Loucy (cell line): ENCODE measurements at regions not wholly inside any gene's neighbourhood (a gene's known extent, or its start where the extent isn't known, plus 50 kb on each side); places are given as distances from the start of the nearest gene placed in this dataset.

Experiments
- H2AFZ ChIP-seq: fragments of 200-600 bp; sonication (generic); 2 replicates; pipeline ENCODE4 v1.6.0; 2016; ENCODE audit warnings: antibody characterized with exemption, mild to moderate bottlenecking, low read length, moderate library complexity
- H3F3A ChIP-seq: fragments of 200-600 bp; 2 replicates; pipeline ENCODE4 v1.6.0; 2016; ENCODE audit warnings: antibody characterized with exemption, low read depth, mild to moderate bottlenecking
- H3K27me3 ChIP-seq: fragments of 200-600 bp; sonication (generic); 2 replicates; pipeline ENCODE4 v1.6.1; 2014; ENCODE audit warnings: low read length, mild to moderate bottlenecking; ENCODE audit not compliant: insufficient read depth, poor library complexity, severe bottlenecking
- H3K36me3 ChIP-seq: fragments of 200-600 bp; sonication (generic); 2 replicates; pipeline ENCODE4 v1.6.1; 2016; ENCODE audit warnings: low read length; ENCODE audit not compliant: insufficient read depth
- H3K4me1 ChIP-seq: fragments of 200-600 bp; sonication (generic); 2 replicates; pipeline ENCODE4 v1.5.1; 2014; ENCODE audit warnings: low read length, mild to moderate bottlenecking; ENCODE audit not compliant: insufficient read depth, poor library complexity, severe bottlenecking
- H3K4me2 ChIP-seq: fragments of 200-600 bp; sonication (generic); 2 replicates; pipeline ENCODE4 v1.6.0; 2014; ENCODE audit warnings: antibody characterized with exemption, low read length, low read depth, mild to moderate bottlenecking; ENCODE audit not compliant: poor library complexity, severe bottlenecking
- H3K4me3 ChIP-seq: fragments of 200-600 bp; sonication (generic); 2 replicates; pipeline ENCODE4 v1.5.1; 2014; ENCODE audit warnings: low read length, mild to moderate bottlenecking, mixed read lengths; ENCODE audit not compliant: poor library complexity, severe bottlenecking
- H3K79me2 ChIP-seq: fragments of 200-600 bp; sonication (generic); 2 replicates; pipeline ENCODE4 v1.6.1; 2014; ENCODE audit warnings: low read length; ENCODE audit not compliant: insufficient read depth
- H3K9ac ChIP-seq: fragments of 200-600 bp; sonication (generic); 2 replicates; pipeline ENCODE4 v1.6.0; 2014; ENCODE audit warnings: mild to moderate bottlenecking, low read depth, low read length, moderate library complexity; ENCODE audit not compliant: poor library complexity, severe bottlenecking
- H3K9me2 ChIP-seq: fragments of 200-600 bp; sonication (generic); replicated peaks from 2 replicates; pipeline ENCODE4 v1.6.1; 2016; ENCODE audit warnings: low read depth, low read length, mixed read lengths
- H3K9me3 ChIP-seq: fragments of 200-600 bp; sonication (generic); 2 replicates; pipeline ENCODE4 v1.6.1; 2014; ENCODE audit warnings: mild to moderate bottlenecking, antibody characterized with exemption, low read length, low read depth; ENCODE audit not compliant: insufficient read depth
- H4K20me1 ChIP-seq: fragments of 200-600 bp; sonication (generic); 2 replicates; pipeline ENCODE4 v1.6.0; 2014; ENCODE audit warnings: antibody characterized with exemption, low read length, mild to moderate bottlenecking; ENCODE audit not compliant: insufficient read depth, poor library complexity, severe bottlenecking
- CTCF ChIP-seq: fragments of 200-600 bp; sonication (generic); conservative IDR thresholded peaks from 2 replicates; pipeline ENCODE4 v1.5.1; 2014; ENCODE audit warnings: mild to moderate bottlenecking, antibody characterized with exemption, low read length
- EZH2phosphoT487 ChIP-seq: fragments of 200-600 bp; IDR thresholded peaks from 2 replicates; pipeline ENCODE4 v1.6.1; 2018; ENCODE audit warnings: antibody characterized with exemption, mild to moderate bottlenecking, moderate library complexity, borderline replicate concordance

GRCh38 chr15:39199076-39199475 is 381.8 kb upstream of the THBS1 start:
- no peaks in the 10 kb centered on the region for H4K20me1 ChIP-seq

GRCh38 chr15:39200586-39200985 is 380.3 kb upstream of the THBS1 start:
- H3K9me2 ChIP-seq, result no peaks in the 10 kb centered on the region
- H3F3A ChIP-seq, result no peaks in the 10 kb centered on the region
- no peak overlapping the region for H3K4me2 ChIP-seq
- H3K79me2 ChIP-seq, result no peaks in the 10 kb centered on the region
- TF ChIP-seq EZH2phosphoT487 (no peak), CTCF (no peak)
- no peaks in the 10 kb centered on the region for H3K4me1 ChIP-seq
- no peak overlapping the region for H3K9ac ChIP-seq
- H2AFZ ChIP-seq, result no peak overlapping the region
- no peaks in the 10 kb centered on the region for H3K9me3 ChIP-seq
- H4K20me1 ChIP-seq, result no peaks in the 10 kb centered on the region
- H3K4me3 ChIP-seq, result no peak overlapping the region
- H3K27me3 ChIP-seq, result no peaks in the 10 kb centered on the region
- H3K36me3 ChIP-seq, result no peaks in the 10 kb centered on the region

More at GRCh38 chr15:39199076-39199475, 381.8 kb upstream of the THBS1 start:
- Histone ChIP-seq H3K9ac (no peak overlapping the region), H3K4me1 (no peaks in the 10 kb centered on the region), H3K27me3 (no peaks in the 10 kb centered on the region), H3K79me2 (no peaks in the 10 kb centered on the region), H3K9me3 (no peaks in the 10 kb centered on the region), H3K36me3 (no peaks in the 10 kb centered on the region), H3K4me2 (no peak overlapping the region), H3F3A (no peaks in the 10 kb centered on the region), H3K4me3 (no peak overlapping the region), H3K9me2 (no peaks in the 10 kb centered on the region), H2AFZ (no peak overlapping the region)
- TF ChIP-seq EZH2phosphoT487 (no peak), CTCF (no peak)

GRCh38 chr15:39202641-39203040 is 378.2 kb upstream of the THBS1 start:
- no peak overlapping the region for H3K9ac ChIP-seq
- H2AFZ ChIP-seq, result no peak overlapping the region
- no peaks in the 10 kb centered on the region for H3K27me3 ChIP-seq
- H3F3A ChIP-seq, result no peaks in the 10 kb centered on the region
- no peaks in the 10 kb centered on the region for H4K20me1 ChIP-seq
- H3K36me3 ChIP-seq, result no peaks in the 10 kb centered on the region
- H3K4me1 ChIP-seq, result no peaks in the 10 kb centered on the region
- TF ChIP-seq CTCF, result no peak
- no peak for TF ChIP-seq EZH2phosphoT487
- H3K4me2 ChIP-seq, result no peak overlapping the region
- no peaks in the 10 kb centered on the region for H3K9me2 ChIP-seq
- no peaks in the 10 kb centered on the region for H3K79me2 ChIP-seq
- H3K9me3 ChIP-seq, result no peaks in the 10 kb centered on the region
- H3K4me3 ChIP-seq, result no peak overlapping the region
